IPS-18a (cell line): ENCODE measurements at regions not wholly inside any gene's neighbourhood (a gene's known extent, or its start where the extent isn't known, plus 50 kb on each side); places are given as distances from the start of the nearest gene placed in this dataset.
A peak's percentile ranks its signal among the peaks of the same experiment; 100 is the strongest.

Experiments
- H3K27ac ChIP-seq: one replicate; pipeline ENCODE4 v1.5.1; 2013; ENCODE audit warnings: low read length
- H3K27me3 ChIP-seq: one replicate; pipeline ENCODE4 v1.6.1; 2013; ENCODE audit warnings: mild to moderate bottlenecking, low read length; ENCODE audit not compliant: control insufficient read depth, insufficient read depth
- H3K36me3 ChIP-seq: one replicate; pipeline ENCODE4 v1.6.1; 2013; ENCODE audit warnings: low read depth, low read length; ENCODE audit not compliant: control insufficient read depth
- H3K4me1 ChIP-seq: one replicate; pipeline ENCODE4 v1.6.1; 2013; ENCODE audit warnings: low read depth, low read length; ENCODE audit not compliant: control insufficient read depth
- H3K4me3 ChIP-seq: one replicate; pipeline ENCODE4 v1.5.1; 2013; ENCODE audit warnings: low read length
- H3K9ac ChIP-seq: one replicate; pipeline ENCODE4 v1.6.1; 2013; ENCODE audit warnings: mild to moderate bottlenecking, low read length, moderate library complexity
- H3K9me3 ChIP-seq: one replicate; pipeline ENCODE4 v1.6.1; 2013; ENCODE audit warnings: low read depth, low read length; ENCODE audit not compliant: control insufficient read depth

- Histone ChIP-seq H3K9me3 (no peaks in the 10 kb centered on the region), H3K27ac (no peak overlapping the region), H3K9ac (no peak overlapping the region)
Observed at GRCh38 chr9:31608416-31608815, 776.0 kb upstream of the ACO1 start.

GRCh38 chr9:31608881-31609280 lies 775.6 kb upstream of the ACO1 start:
- Histone ChIP-seq H3K4me1 (no peaks in the 10 kb centered on the region), H3K27me3 (no peaks in the 10 kb centered on the region), H3K9me3 (no peaks in the 10 kb centered on the region), H3K27ac (no peak overlapping the region), H3K9ac (no peak overlapping the region), H3K36me3 (no peaks in the 10 kb centered on the region), H3K4me3 (no peak overlapping the region)

More at GRCh38 chr9:31608416-31608815, 776.0 kb upstream of the ACO1 start:
- Histone ChIP-seq H3K4me1 (no peaks in the 10 kb centered on the region), H3K36me3 (no peaks in the 10 kb centered on the region), H3K4me3 (no peak overlapping the region), H3K27me3 (no peaks in the 10 kb centered on the region)

DNA sequence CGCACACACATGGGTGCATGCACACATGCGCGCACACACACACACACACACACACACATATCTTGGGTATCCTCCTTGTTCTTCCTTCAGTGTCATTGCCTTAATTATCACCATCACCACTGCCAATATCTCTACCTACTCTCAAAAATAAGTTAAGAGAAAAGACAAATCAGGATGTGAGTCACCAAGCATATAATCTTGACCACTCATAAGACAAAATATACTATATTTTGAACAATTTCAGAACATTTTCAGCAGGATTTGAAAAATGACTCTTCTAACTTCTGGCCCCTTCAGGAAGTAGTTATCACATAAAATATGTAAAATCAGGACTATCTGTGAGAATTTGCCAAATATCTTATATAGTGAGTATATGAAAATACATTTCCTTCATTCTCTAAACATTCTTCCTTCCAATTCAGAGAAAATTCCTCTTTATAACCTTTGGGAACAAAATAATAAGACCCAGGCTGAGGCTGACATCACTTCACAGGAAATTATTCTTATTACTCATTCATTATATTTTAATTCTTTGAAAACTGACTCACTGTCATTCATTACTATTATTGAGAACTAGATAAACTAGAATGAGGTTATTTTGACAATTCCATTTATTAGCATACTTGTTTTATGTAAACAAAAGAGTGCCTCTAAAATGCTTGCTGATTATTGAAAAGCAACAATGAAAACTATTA lies 772.0 kb upstream of the ACO1 start:
- Histone ChIP-seq H3K27me3 (no peaks in the 10 kb centered on the region), H3K4me3 (no peak overlapping the region), H3K9ac (no peak overlapping the region), H3K27ac (no peak overlapping the region), H3K36me3 (no peaks in the 10 kb centered on the region), H3K9me3 (no peaks in the 10 kb centered on the region), H3K4me1 (peaks cover 22% of the 10 kb centered on the region)

- Histone ChIP-seq H3K4me3 (peak overlapping the region; percentile 15), H3K27me3 (no peaks in the 10 kb centered on the region), H3K9ac (no peak overlapping the region), H3K36me3 (no peaks in the 10 kb centered on the region), H3K4me1 (peaks cover 26% of the 10 kb centered on the region), H3K9me3 (no peaks in the 10 kb centered on the region), H3K27ac (no peak overlapping the region)
Observed at GRCh38 chr9:31615966-31616365, 768.5 kb upstream of the ACO1 start.

- Histone ChIP-seq H3K9me3 (no peaks in the 10 kb centered on the region), H3K27me3 (no peaks in the 10 kb centered on the region), H3K36me3 (no peaks in the 10 kb centered on the region), H3K4me3 (no peak overlapping the region), H3K4me1 (no peaks in the 10 kb centered on the region), H3K27ac (no peak overlapping the region), H3K9ac (no peak overlapping the region)
Observed at GRCh38 chr9:31623511-31623910, 760.9 kb upstream of the ACO1 start.

DNA sequence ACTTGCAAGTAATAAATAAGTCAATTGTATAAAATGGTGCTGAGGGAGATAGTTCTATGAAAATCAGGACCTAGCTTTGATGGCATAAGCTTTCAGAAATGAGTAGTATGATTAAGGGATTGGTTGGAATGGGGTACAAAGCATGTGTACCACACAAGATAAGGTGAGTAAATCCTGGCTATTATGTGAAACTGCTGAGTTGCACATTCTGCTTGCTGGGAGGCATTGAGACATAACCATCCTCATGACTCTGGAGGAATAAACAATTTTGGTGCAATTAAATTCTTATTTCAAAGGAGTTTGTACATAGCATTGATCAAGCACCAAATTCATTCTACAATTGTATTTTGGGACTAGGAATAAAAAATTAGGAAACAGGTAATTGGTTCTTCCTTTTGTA lies 755.2 kb upstream of the ACO1 start:
- no peak overlapping the region for H3K9ac ChIP-seq
- no peak overlapping the region for H3K27ac ChIP-seq
- H3K4me1 ChIP-seq = no peaks in the 10 kb centered on the region
- no peaks in the 10 kb centered on the region for H3K36me3 ChIP-seq
- H3K4me3 ChIP-seq = no peak overlapping the region
- no peaks in the 10 kb centered on the region for H3K27me3 ChIP-seq
- no peaks in the 10 kb centered on the region for H3K9me3 ChIP-seq

- H3K36me3 ChIP-seq = no peaks in the 10 kb centered on the region
- no peak overlapping the region for H3K27ac ChIP-seq
- H3K4me3 ChIP-seq = no peak overlapping the region
- no peaks in the 10 kb centered on the region for H3K4me1 ChIP-seq
- H3K9me3 ChIP-seq = no peaks in the 10 kb centered on the region
- no peaks in the 10 kb centered on the region for H3K27me3 ChIP-seq
- no peak overlapping the region for H3K9ac ChIP-seq
Observed at GRCh38 chr9:31637265-31637664, 747.2 kb upstream of the ACO1 start.

DNA sequence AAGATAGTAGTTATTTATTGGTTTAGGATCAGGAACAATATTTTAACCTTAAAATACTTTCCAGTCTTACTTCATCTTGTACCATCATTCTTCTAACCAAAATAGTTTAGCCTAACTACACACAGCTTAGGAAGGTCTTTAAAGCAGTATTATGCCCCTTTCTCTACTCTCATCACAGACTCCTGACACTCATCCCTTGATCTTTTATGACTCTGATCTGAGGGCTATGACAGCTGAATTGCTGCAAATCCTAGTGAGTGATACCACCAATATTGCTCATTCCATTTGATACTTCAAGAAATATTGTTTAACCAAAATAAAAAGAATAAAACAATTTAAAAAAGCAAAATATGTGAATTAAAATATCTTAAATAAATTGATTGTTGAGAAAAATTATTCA lies 746.6 kb upstream of the ACO1 start:
- H3K4me3 ChIP-seq = no peak overlapping the region
- H3K27me3 ChIP-seq = no peaks in the 10 kb centered on the region
- H3K9me3 ChIP-seq = no peaks in the 10 kb centered on the region
- no peak overlapping the region for H3K9ac ChIP-seq
- no peaks in the 10 kb centered on the region for H3K4me1 ChIP-seq
- H3K36me3 ChIP-seq = no peaks in the 10 kb centered on the region
- H3K27ac ChIP-seq = no peak overlapping the region

DNA sequence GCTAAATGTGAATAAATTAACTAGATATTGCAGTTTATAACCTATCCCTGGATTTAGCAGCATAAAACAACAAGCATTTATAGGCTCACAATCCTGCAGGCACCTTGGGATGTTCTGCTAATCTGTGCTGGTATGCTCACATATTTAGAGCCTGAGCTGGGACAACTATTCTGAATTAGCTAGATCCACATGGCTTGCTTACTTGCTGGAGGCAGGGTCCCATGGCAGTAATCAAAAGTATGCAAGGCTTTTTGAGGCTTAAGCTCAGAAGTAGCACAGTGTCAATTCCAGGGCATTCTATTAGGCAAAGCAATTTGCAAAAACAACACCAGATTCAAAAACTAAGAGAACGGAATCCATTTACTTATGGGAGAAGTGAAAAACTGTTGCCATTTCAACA lies 745.0 kb upstream of the ACO1 start:
- no peaks in the 10 kb centered on the region for H3K36me3 ChIP-seq
- H3K4me3 ChIP-seq = no peak overlapping the region
- no peak overlapping the region for H3K9ac ChIP-seq
- H3K9me3 ChIP-seq = no peaks in the 10 kb centered on the region
- no peak overlapping the region for H3K27ac ChIP-seq
- no peaks in the 10 kb centered on the region for H3K27me3 ChIP-seq
- no peaks in the 10 kb centered on the region for H3K4me1 ChIP-seq

GRCh38 chr9:31669311-31669710 lies 715.1 kb upstream of the ACO1 start:
- Histone ChIP-seq H3K36me3 (no peaks in the 10 kb centered on the region), H3K27me3 (no peaks in the 10 kb centered on the region), H3K9ac (no peak overlapping the region), H3K4me1 (no peaks in the 10 kb centered on the region), H3K9me3 (no peaks in the 10 kb centered on the region), H3K27ac (no peak overlapping the region), H3K4me3 (no peak overlapping the region)

GRCh38 chr9:31671011-31671410 lies 713.4 kb upstream of the ACO1 start:
- H3K27me3 ChIP-seq = no peaks in the 10 kb centered on the region
- no peak overlapping the region for H3K4me3 ChIP-seq
- no peak overlapping the region for H3K9ac ChIP-seq
- H3K27ac ChIP-seq = no peak overlapping the region
- no peaks in the 10 kb centered on the region for H3K9me3 ChIP-seq
- H3K4me1 ChIP-seq = no peaks in the 10 kb centered on the region
- H3K36me3 ChIP-seq = no peaks in the 10 kb centered on the region

DNA sequence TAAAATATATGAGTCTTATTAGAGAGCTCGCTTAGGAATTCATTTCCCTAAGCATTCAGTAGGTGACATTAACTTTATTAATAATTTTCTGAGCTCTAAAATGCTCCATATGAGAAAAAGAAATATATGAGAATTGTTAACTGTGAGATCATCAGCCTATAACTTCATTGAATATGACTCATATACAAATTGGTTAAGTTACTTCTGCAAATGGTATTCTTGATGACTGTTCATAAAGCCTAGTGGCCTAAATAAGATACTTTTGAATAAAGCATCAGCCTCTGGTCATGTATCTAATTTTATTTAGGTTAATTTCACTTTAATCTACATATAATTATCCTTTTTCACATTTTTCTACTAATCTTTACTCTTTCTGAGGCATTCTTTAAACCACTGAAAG lies 710.2 kb upstream of the ACO1 start:
- H3K4me1 ChIP-seq = no peaks in the 10 kb centered on the region
- H3K9me3 ChIP-seq = no peaks in the 10 kb centered on the region
- no peak overlapping the region for H3K4me3 ChIP-seq

More for the DNA sequence above, 710.2 kb upstream of the ACO1 start:
- no peak overlapping the region for H3K9ac ChIP-seq
- no peak overlapping the region for H3K27ac ChIP-seq
- H3K27me3 ChIP-seq = no peaks in the 10 kb centered on the region
- no peaks in the 10 kb centered on the region for H3K36me3 ChIP-seq
